ENCODE measurements at regions not wholly inside any gene's neighbourhood (a gene's known extent, or its start where the extent isn't known, plus 50 kb on each side); places are given as distances from the start of the nearest gene placed in this dataset.

DNA sequence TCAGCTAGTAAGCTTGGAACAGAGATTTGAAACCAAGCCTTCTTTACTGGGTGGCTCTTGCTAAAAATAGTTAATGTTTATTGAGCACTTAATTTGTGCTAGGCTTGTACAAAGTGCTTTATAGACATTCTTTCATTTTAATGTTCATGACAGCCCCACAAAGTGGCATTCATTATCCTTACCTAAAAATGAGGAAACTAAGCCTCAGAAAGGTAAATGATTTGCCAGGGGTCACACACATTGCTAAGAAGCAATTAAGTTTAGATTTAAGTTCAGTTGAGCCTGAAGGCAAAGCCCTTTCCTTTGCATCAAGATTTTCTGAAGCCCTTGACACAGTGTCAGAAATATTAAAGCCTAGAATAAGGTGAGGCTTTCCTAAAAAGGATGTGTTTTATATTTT is 327.5 kb upstream of the FGF13 start:
- Histone ChIP-seq H3K36me3 (ENCODE audit: control insufficient read depth in 4 of 4, insufficient read depth in 3 of 4, low read depth in 1 of 4, low read length in 3 of 4) (no peaks in the 10 kb centered on the region), H3K9ac (ENCODE audit: low read depth in 1 of 2, low read length in 2 of 2) (no peak overlapping the region), H3K27ac (ENCODE audit: low read depth in 1 of 2, low read length in 2 of 2) (no peak overlapping the region), H3K4me3 (ENCODE audit: low read depth in 1 of 3, low read length in 3 of 3) (no peak overlapping the region), H3K4me1 (ENCODE audit: control insufficient read depth in 4 of 4, insufficient read depth in 4 of 4, low read length in 3 of 4) (no peaks in the 10 kb centered on the region), H3K27me3 (ENCODE audit: control insufficient read depth in 4 of 4, insufficient read depth in 4 of 4, low read length in 3 of 4) (no peaks in the 10 kb centered on the region), H3K9me3 (ENCODE audit: control insufficient read depth in 4 of 4, low read length in 3 of 4) (no peaks in the 10 kb centered on the region)
- TF ChIP-seq HNF4A (conservative IDR thresholded peaks at IDR 0.05) (no peak), FOXA1 (IDR thresholded peaks at IDR 0.05) (no peak), FOXA2 (IDR thresholded peaks at IDR 0.05) (no peak), GABPA (IDR thresholded peaks at IDR 0.05 in 1 of 2, conservative IDR thresholded peaks at IDR 0.05 in 1 of 2) (no peak), HNF4G (IDR thresholded peaks at IDR 0.05) (no peak), JUND (IDR thresholded peaks at IDR 0.05) (no peak), SP1 (IDR thresholded peaks at IDR 0.05) (no peak)
- TF ChIP-seq, protein P1, sequence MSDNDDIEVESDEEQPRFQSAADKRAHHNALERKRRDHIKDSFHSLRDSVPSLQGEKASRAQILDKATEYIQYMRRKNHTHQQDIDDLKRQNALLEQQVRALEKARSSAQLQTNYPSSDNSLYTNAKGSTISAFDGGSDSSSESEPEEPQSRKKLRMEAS (IDR thresholded peaks at IDR 0.05): no peak
- no peak for DNase-seq (ENCODE audit: low spot score)

DNA sequence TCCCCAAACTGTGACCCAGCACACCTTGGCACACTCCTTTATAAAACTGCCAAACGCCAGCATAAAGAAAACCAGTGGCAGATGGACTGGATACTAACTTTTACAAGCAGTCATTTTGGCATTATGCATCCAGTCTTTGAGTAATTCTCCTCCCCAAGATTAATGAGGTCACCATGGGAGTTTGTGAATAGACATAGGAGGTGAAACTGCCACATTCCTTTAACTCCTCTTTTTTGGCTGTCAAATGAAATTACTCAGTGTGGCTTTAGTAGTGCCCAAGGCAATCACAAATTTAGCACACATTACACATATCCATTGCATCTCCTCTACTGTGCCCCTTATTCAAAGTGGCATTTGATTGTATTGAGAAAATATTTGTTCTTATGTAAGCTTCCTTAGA is 315.3 kb upstream of the FGF13 start:
- TF ChIP-seq, protein P1 (IDR thresholded peaks at IDR 0.05): no peak
- no peak for TF ChIP-seq NR2F2 (IDR thresholded peaks at IDR 0.05)
- TF ChIP-seq, protein P2, sequence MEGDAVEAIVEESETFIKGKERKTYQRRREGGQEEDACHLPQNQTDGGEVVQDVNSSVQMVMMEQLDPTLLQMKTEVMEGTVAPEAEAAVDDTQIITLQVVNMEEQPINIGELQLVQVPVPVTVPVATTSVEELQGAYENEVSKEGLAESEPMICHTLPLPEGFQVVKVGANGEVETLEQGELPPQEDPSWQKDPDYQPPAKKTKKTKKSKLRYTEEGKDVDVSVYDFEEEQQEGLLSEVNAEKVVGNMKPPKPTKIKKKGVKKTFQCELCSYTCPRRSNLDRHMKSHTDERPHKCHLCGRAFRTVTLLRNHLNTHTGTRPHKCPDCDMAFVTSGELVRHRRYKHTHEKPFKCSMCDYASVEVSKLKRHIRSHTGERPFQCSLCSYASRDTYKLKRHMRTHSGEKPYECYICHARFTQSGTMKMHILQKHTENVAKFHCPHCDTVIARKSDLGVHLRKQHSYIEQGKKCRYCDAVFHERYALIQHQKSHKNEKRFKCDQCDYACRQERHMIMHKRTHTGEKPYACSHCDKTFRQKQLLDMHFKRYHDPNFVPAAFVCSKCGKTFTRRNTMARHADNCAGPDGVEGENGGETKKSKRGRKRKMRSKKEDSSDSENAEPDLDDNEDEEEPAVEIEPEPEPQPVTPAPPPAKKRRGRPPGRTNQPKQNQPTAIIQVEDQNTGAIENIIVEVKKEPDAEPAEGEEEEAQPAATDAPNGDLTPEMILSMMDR (IDR thresholded peaks at IDR 0.05; ENCODE audit: low read depth, low read length, missing input control): no peak
- no peak for TF ChIP-seq YY1 (IDR thresholded peaks at IDR 0.05)
- TF ChIP-seq, protein P3, sequence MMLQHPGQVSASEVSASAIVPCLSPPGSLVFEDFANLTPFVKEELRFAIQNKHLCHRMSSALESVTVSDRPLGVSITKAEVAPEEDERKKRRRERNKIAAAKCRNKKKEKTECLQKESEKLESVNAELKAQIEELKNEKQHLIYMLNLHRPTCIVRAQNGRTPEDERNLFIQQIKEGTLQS (IDR thresholded peaks at IDR 0.05): no peak
- TF ChIP-seq RXRA (IDR thresholded peaks at IDR 0.05): no peak
- TF ChIP-seq JUND (IDR thresholded peaks at IDR 0.05): no peak
- no peak for TF ChIP-seq ZBTB33 (IDR thresholded peaks at IDR 0.05)
- TF ChIP-seq RAD21 (IDR thresholded peaks at IDR 0.05): no peak
- TF ChIP-seq FOXA2 (IDR thresholded peaks at IDR 0.05): no peak
- TF ChIP-seq SP1 (IDR thresholded peaks at IDR 0.05): no peak
- TF ChIP-seq HNF4G (IDR thresholded peaks at IDR 0.05): no peak
- TF ChIP-seq GABPA (IDR thresholded peaks at IDR 0.05 in 1 of 2, conservative IDR thresholded peaks at IDR 0.05 in 1 of 2): no peak
- TF ChIP-seq TAF1 (conservative IDR thresholded peaks at IDR 0.05): no peak
- no peak for TF ChIP-seq EGR1 (IDR thresholded peaks at IDR 0.05; ENCODE audit: low read depth in 2 of 2)

More for the DNA sequence above, 315.3 kb upstream of the FGF13 start:
- Histone ChIP-seq H3K9me3 (ENCODE audit: control insufficient read depth in 4 of 4, low read length in 3 of 4) (no peaks in the 10 kb centered on the region), H3K27ac (ENCODE audit: low read depth in 1 of 2, low read length in 2 of 2) (no peak overlapping the region), H3K27me3 (ENCODE audit: control insufficient read depth in 4 of 4, insufficient read depth in 4 of 4, low read length in 3 of 4) (no peaks in the 10 kb centered on the region), H3K36me3 (ENCODE audit: control insufficient read depth in 4 of 4, insufficient read depth in 3 of 4, low read depth in 1 of 4, low read length in 3 of 4) (no peaks in the 10 kb centered on the region), H3K4me3 (ENCODE audit: low read depth in 1 of 3, low read length in 3 of 3) (no peak overlapping the region), H3K4me1 (ENCODE audit: control insufficient read depth in 4 of 4, insufficient read depth in 4 of 4, low read length in 3 of 4) (no peaks in the 10 kb centered on the region), H3K9ac (ENCODE audit: low read depth in 1 of 2, low read length in 2 of 2) (no peak overlapping the region)
- WGBS: 85% methylated on average over 1 of the region's 1 CpG
- DNase-seq (ENCODE audit: low spot score): no peak
